HG02938 (cell line): ENCODE measurements at regions not wholly inside any gene's neighbourhood (a gene's known extent, or its start where the extent isn't known, plus 50 kb on each side); places are given as distances from the start of the nearest gene placed in this dataset.
"Not testable (repeated sequence)": the region's sequence is repeated elsewhere in the genome, so short reads cannot be mapped to it uniquely, and the experiment has no call there.

Experiments
- ATAC-seq: cut with Tn5 transposase; IDR thresholded peaks from one replicate; pipeline ENCODE4 v1.9.1; 2021; ENCODE audit warnings: mild to moderate bottlenecking, moderate library complexity; ENCODE audit not compliant: unreplicated experiment

GRCh38 chr6:137401088-137401487 is 93.1 kb downstream of the OLIG3 start:
- no peak for ATAC-seq

GRCh38 chr6:137399881-137400443 is 94.2 kb downstream of the OLIG3 start:
- no peak for ATAC-seq

GRCh38 chr6:137395316-137395715 is 98.9 kb downstream of the OLIG3 start:
- ATAC-seq: no peak

DNA sequence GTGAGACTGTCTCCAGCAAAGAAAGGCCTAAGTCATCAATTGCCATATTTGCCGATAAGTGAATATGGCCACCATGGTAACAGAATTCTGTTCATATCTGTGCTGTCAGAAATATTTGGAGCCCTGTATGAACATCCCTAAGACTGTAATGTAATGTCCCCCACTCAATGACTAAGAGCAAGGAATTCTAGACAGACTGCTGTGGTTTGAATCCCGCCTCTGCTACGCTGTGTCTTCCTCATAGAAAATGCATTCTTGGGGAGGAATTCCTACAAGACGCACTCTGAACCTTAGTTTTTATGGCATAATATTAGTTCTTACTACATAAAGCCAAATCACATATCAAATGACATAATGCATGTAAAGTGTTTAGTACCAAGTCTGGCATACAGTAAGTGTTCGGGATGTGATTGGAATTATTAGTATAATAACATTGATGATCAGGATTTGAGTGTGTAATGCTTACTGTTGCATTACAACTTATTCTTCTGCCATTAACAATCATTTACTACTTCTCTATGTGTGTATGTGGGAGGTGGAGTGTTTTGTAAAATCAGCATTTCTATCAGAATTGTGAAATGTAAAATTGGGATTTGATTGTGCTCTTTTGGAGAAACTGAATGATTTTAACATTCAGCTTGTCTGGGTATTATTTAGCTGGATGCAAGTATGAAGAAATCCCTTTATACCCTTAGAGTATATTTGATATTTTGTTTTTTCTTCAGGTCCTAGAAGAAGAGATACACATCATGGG is 103.0 kb downstream of the OLIG3 start:
- no peak for ATAC-seq

DNA sequence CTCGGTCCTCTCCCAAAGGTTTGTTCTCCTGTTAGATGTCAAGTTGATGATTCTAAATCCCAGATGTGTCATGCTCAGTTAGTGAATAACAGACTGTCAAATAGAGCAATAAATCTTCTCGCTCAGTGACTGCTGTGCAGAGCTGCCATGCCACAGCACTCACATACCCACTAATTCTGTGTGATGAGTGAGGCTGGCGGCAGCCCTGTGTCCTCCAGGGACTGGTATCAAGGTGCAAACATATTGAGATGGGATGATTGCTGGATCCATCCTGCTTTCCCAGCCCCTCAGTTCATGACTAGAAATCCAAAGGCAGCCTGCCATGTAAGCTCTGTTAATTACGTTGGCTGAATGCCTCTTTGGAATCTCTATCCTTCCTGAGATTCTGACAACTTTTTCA is 103.9 kb downstream of the OLIG3 start:
- no peak for ATAC-seq

DNA sequence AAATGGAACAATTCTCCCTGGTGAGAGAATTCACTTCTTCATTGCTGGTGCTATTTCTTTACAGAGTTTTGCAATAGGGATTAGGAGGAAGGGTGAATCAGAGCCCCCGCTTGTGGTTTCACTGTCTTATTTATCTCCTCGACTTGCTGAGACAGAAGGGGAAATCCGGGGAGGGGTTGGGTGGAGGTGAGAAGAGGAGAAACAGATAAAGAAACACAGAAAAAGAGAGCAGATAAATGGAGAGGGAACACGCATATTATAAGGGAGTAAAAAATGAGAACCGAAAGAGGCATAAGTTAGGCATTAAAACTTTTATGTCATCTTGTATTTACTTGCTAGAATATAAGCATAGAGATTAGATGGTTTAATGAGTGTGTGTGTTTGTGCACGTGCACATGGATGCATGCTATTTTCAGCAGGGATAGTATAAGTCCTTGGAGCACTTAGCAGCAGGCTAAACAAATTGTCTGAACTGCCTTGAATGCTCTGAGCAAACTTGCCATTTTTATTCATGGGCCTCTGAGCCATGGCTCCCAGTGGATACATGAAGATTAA is 105.0 kb downstream of the OLIG3 start:
- ATAC-seq: no peak

DNA sequence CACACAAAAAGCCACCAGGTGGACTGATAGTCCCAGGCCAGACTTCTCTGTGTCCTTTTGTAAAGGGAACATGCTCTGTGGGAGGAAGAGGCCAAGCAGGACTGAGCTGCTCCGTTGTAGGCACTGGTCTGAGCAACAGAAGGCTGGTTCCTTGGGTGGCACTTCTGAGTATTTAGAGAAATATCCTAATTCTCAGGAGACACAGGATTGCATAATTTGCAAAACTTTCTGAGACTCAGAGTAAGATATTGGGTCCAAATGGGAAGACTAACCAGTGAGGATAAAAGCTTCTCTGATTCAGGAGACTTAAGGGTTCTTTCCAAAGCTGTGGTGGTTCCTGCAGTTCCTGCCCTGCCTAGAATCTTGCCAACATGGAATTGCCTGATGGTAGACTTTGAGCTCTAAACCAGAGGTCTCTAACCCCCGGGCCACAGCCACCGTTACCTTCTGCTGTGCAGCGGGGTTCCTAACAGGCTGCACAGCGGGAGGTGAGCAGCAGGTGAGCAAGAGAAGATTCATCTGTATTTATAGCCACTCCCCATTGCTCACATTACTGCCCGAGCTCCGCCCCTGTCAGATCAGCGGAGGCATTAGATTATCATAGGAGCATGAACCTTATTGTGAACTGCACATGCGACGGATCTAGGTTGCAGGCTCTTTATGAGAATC is 107.0 kb downstream of the OLIG3 start:
- ATAC-seq: no peak

- not testable (repeated sequence) for ATAC-seq
These were observed 110.9 kb downstream of the OLIG3 start for GRCh38 chr6:137383287-137383686.

DNA sequence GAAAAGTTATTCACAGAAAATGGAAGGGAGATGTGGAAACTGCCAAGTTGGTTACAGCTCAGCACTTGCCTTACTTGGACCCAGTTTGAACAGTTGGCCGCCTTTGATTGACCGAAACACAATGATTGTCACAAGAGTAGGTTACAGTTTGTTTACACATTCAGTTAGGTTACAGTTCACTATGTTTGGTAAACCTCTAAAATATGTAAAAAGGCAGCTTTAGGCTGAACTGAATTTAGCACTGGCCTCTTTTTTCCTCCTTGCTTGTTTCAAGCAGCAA is 116.2 kb downstream of the OLIG3 start:
- no peak for ATAC-seq

DNA sequence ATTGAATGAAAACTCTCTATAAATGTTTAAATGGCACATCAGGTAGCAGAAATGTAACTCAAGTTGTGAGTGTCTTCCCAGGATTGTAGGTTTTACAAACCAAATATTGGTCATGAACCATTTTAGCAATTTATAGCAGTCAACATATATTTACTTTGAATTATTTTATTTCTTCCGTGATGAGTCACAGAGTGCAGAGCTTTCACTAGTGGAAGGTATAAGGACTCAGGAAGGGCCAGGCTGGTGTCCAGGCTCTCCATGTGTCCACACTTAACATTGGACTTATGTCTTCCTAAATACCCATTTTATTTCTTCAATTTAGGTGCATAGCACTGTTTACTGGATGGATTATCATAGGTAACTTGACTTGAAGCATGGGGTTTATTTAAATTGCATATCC is 120.9 kb downstream of the OLIG3 start:
- no peak for ATAC-seq

- no peak for ATAC-seq
These were observed 121.7 kb downstream of the OLIG3 start for GRCh38 chr6:137372532-137372931.

- ATAC-seq: no peak
These were observed 122.6 kb downstream of the OLIG3 start for GRCh38 chr6:137371634-137372016.

GRCh38 chr6:137370871-137371633 is 123.1 kb downstream of the OLIG3 start:
- ATAC-seq: peak; percentile 52

DNA sequence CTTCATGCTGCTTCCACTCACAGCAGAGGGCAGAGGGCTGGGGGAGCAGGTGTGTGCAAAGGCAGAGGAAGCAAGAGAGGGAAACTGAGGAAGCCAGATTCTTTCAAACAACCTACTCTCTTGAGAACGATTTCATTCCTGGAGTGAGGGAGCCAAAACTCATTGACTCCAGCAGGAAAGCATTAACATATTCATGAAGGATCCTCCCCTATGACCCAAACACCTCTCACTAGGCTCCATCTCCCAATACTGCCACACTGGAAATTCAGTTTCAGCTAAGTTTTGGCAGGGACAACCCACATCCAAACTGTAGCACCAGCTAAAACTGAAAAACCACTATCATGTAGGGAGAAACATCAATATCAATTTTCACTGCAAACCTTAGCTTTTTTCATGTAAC is 125.1 kb downstream of the OLIG3 start:
- ATAC-seq: no peak

GRCh38 chr6:137365707-137366437 is 128.3 kb downstream of the OLIG3 start:
- ATAC-seq: no peak

GRCh38 chr6:137363805-137364138 is 130.4 kb downstream of the OLIG3 start:
- no peak for ATAC-seq

GRCh38 chr6:137362878-137363804 is 131.1 kb downstream of the OLIG3 start:
- ATAC-seq: no peak

DNA sequence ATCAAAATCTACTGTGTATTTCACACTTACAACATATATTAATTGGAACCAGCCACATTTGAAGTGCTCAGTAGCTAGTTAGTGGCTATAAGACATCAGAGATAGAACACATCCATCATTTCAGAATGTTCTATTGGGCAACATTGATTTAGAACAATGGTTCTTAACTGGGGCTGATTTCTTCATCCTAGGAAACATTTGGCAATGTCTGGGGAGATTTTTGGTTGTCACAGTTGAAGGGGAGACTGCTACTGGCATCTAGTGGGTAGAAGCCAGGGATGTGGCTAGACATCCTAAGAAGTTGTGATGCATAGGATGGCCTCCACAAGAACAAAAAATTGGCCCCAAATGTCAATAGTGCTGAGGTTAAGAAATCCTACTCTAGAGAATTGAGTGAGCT is 132.5 kb downstream of the OLIG3 start:
- no peak for ATAC-seq

DNA sequence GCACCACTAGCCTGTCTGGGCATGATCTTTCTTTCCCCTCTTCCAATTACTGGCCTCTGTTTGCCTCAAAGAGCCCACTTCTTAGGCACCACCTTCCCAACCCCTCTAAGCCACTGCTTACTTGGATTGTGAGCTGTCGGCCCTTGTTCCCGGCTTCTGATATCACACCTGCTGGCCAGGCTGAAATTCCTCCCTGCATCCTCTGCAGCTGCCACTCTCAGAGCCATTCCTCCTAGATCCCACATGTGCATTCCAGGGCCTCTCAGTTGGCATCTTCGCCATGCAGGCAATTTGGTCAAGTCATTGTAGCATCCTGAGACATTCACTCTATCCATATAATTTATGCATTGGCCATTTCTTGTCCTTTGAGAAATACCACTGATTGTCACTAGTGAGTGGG is 135.9 kb downstream of the OLIG3 start:
- no peak for ATAC-seq

GRCh38 chr6:137357948-137358266 is 136.3 kb downstream of the OLIG3 start:
- no peak for ATAC-seq
